ENCODE measurements at regions not wholly inside any gene's neighbourhood (a gene's known extent, or its start where the extent isn't known, plus 50 kb on each side); places are given as distances from the start of the nearest gene placed in this dataset.
A peak's percentile ranks its signal among the peaks of the same experiment; 100 is the strongest.

DNA sequence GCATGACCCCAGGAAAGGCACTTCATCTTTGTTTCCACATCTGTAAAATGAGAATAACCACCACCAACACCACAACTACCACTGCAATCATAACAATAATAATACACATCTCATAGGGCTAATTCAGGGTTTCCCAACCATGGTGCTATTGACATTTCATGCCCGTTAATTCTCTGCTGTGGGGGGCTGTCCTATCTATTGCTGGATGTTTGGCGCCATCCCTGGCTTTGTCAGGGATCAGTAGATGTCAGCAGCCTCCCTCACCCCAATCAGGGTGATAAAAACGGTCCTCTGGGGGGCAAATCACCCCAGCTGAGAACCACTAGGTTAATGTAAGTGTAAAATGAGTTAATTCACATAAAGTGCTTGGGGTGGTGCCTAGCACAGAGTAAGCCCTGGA, 145.8 kb downstream of the EMX2 start:
- no peaks in the 10 kb centered on the region for H3K79me2 ChIP-seq (ENCODE audit: insufficient read depth, low read length)
- TF ChIP-seq, protein P1, sequence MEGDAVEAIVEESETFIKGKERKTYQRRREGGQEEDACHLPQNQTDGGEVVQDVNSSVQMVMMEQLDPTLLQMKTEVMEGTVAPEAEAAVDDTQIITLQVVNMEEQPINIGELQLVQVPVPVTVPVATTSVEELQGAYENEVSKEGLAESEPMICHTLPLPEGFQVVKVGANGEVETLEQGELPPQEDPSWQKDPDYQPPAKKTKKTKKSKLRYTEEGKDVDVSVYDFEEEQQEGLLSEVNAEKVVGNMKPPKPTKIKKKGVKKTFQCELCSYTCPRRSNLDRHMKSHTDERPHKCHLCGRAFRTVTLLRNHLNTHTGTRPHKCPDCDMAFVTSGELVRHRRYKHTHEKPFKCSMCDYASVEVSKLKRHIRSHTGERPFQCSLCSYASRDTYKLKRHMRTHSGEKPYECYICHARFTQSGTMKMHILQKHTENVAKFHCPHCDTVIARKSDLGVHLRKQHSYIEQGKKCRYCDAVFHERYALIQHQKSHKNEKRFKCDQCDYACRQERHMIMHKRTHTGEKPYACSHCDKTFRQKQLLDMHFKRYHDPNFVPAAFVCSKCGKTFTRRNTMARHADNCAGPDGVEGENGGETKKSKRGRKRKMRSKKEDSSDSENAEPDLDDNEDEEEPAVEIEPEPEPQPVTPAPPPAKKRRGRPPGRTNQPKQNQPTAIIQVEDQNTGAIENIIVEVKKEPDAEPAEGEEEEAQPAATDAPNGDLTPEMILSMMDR (IDR thresholded peaks at IDR 0.05; ENCODE audit: extremely low read depth, low read depth, low read length), result no peak
- no peak overlapping the region for H3K4me2 ChIP-seq (ENCODE audit: insufficient read depth, low read length)
- H4K20me1 ChIP-seq (ENCODE audit: insufficient read depth, low read length), result no peaks in the 10 kb centered on the region
- H3K9me3 ChIP-seq (ENCODE audit: low read depth, low read length), result no peaks in the 10 kb centered on the region
- no peak for DNase-seq (ENCODE audit: insufficient read length, low spot score, missing footprints)
- no peaks in the 10 kb centered on the region for H3K27me3 ChIP-seq (ENCODE audit: insufficient read depth, low read length)
- no peaks in the 10 kb centered on the region for H3K4me1 ChIP-seq (ENCODE audit: insufficient read depth, low read length)
- H2AFZ ChIP-seq (ENCODE audit: low read length), result no peak overlapping the region
- H3K27ac ChIP-seq (ENCODE audit: low read depth, low read length), result no peak overlapping the region
- H3K36me3 ChIP-seq (ENCODE audit: insufficient read depth, low read length), result no peaks in the 10 kb centered on the region
- no peak overlapping the region for H3K4me3 ChIP-seq (ENCODE audit: insufficient read depth, low read length)

DNA sequence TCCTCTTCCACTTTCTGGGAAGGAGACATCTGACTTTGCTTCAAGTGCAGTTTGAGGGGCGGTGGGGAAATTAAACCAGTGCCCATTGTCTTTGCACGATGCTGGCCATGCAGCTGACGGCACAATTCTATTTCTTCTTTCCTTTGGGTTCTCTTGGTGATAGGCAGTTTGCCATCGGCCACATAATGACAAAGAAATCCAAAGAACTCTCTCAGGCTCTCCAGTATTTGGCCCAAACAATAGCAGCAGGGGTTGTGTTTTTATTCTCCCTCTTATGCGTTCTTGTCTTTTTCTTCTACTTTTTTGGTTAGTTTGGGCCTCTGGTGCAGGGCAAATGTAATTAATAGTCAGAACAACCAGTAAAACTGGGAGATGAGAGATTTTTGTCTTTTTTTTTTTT, 147.0 kb downstream of the EMX2 start:
- Histone ChIP-seq H3K79me2 (ENCODE audit: insufficient read depth, low read length) (no peaks in the 10 kb centered on the region), H3K4me3 (ENCODE audit: insufficient read depth, low read length) (no peak overlapping the region), H3K27me3 (ENCODE audit: insufficient read depth, low read length) (no peaks in the 10 kb centered on the region), H3K9me3 (ENCODE audit: low read depth, low read length) (no peaks in the 10 kb centered on the region), H3K27ac (ENCODE audit: low read depth, low read length) (no peak overlapping the region), H3K4me1 (ENCODE audit: insufficient read depth, low read length) (no peaks in the 10 kb centered on the region), H2AFZ (ENCODE audit: low read length) (no peak overlapping the region), H3K4me2 (ENCODE audit: insufficient read depth, low read length) (no peak overlapping the region), H3K36me3 (ENCODE audit: insufficient read depth, low read length) (no peaks in the 10 kb centered on the region), H4K20me1 (ENCODE audit: insufficient read depth, low read length) (no peaks in the 10 kb centered on the region)
- DNase-seq (ENCODE audit: insufficient read length, low spot score, missing footprints), result peak; percentile 77
- TF ChIP-seq, protein P1 (IDR thresholded peaks at IDR 0.05; ENCODE audit: extremely low read depth, low read depth, low read length), result no peak

- Histone ChIP-seq H3K27ac (ENCODE audit: low read depth, low read length) (no peak overlapping the region), H4K20me1 (ENCODE audit: insufficient read depth, low read length) (no peaks in the 10 kb centered on the region), H3K36me3 (ENCODE audit: insufficient read depth, low read length) (no peaks in the 10 kb centered on the region), H3K4me1 (ENCODE audit: insufficient read depth, low read length) (no peaks in the 10 kb centered on the region), H3K79me2 (ENCODE audit: insufficient read depth, low read length) (no peaks in the 10 kb centered on the region), H3K27me3 (ENCODE audit: insufficient read depth, low read length) (no peaks in the 10 kb centered on the region), H2AFZ (ENCODE audit: low read length) (no peak overlapping the region), H3K4me3 (ENCODE audit: insufficient read depth, low read length) (no peak overlapping the region), H3K4me2 (ENCODE audit: insufficient read depth, low read length) (no peak overlapping the region), H3K9me3 (ENCODE audit: low read depth, low read length) (no peaks in the 10 kb centered on the region)
- TF ChIP-seq, protein P1 (IDR thresholded peaks at IDR 0.05; ENCODE audit: extremely low read depth, low read depth, low read length), result no peak
- DNase-seq (ENCODE audit: insufficient read length, low spot score, missing footprints), result no peak
These were observed 147.8 kb downstream of the EMX2 start for GRCh38 chr10:117690359-117690758.

DNA sequence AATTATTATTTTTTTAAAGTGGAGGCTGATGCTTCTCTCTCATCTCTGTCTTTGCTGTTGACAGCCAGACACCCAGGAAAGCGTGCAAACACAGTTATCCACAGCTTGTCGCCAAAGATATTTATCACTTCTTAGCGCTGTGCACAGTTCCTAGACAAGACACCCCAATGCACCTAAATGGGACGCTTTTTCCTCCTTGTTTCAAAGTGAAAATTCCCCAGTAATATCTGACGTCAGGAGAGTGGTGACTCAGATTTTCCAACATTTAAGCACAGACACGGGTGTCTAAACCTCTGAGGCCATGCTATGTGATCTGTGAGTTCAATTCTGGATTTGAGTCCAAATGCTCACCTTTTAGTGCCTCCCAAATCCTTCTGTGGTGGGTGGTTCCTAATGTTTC, 151.6 kb downstream of the EMX2 start:
- DNase-seq (ENCODE audit: insufficient read length, low spot score, missing footprints), result no peak
- no peaks in the 10 kb centered on the region for H3K9me3 ChIP-seq (ENCODE audit: low read depth, low read length)
- no peaks in the 10 kb centered on the region for H4K20me1 ChIP-seq (ENCODE audit: insufficient read depth, low read length)
- peaks cover 3% of the 10 kb centered on the region for H3K27me3 ChIP-seq (ENCODE audit: insufficient read depth, low read length)
- H3K27ac ChIP-seq (ENCODE audit: low read depth, low read length), result no peak overlapping the region
- no peak overlapping the region for H3K4me3 ChIP-seq (ENCODE audit: insufficient read depth, low read length)
- no peak overlapping the region for H2AFZ ChIP-seq (ENCODE audit: low read length)
- H3K4me1 ChIP-seq (ENCODE audit: insufficient read depth, low read length), result no peaks in the 10 kb centered on the region
- H3K79me2 ChIP-seq (ENCODE audit: insufficient read depth, low read length), result no peaks in the 10 kb centered on the region
- H3K36me3 ChIP-seq (ENCODE audit: insufficient read depth, low read length), result no peaks in the 10 kb centered on the region
- TF ChIP-seq, protein P1 (IDR thresholded peaks at IDR 0.05; ENCODE audit: extremely low read depth, low read depth, low read length), result no peak
- H3K4me2 ChIP-seq (ENCODE audit: insufficient read depth, low read length), result no peak overlapping the region

Measured in osteoblast (primary cell).